ENCODE measurements at regions not wholly inside any gene's neighbourhood (a gene's known extent, or its start where the extent isn't known, plus 50 kb on each side); places are given as distances from the start of the nearest gene placed in this dataset.

DNA sequence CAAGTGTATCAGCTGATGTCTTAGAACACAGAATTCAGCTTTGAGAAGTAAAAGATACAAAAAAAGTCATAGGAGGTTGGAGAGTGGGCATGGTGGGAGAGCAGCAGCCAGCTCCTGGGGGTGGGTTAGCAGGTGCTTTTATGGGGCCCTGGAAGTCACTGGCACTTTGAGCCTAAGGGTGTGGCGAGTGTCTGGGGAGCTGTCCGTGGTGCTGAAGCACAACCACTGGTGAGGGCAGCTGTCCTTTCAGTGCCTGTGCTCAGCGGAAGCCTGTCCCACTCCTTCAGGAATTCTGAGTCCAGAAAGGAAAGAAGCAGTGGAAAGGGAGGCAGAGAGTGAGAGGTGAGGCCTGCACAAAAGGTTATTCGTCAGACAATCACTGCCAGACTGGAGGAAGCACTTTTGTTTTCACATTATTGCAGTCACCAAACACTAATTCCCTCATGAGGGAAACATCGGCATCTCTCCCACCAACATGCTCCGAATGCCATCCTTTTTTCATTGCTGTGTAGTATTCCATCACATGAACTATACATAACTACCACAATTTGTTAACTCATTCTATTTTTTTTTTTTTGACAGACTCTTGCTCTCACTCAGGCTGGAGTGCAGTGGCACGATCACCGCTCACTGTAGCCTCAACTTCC, 59.4 kb upstream of the RAPGEF1 start:
- no peak overlapping the region for H3K27ac Mint-ChIP-seq
- CTCF ChIA-PET: interaction anchor here (0.8 to 1.1 kb wide), 4 partner anchors 11 to 460 kb away, joined by 3 read pairs; no protein-coding TSS in a partner anchor
- POLR2A ChIA-PET: interaction anchor here (0.5 kb wide), 1 partner anchor 84 kb away, joined by 3 read pairs; no protein-coding TSS in a partner anchor
- TF ChIP-seq, protein P1, sequence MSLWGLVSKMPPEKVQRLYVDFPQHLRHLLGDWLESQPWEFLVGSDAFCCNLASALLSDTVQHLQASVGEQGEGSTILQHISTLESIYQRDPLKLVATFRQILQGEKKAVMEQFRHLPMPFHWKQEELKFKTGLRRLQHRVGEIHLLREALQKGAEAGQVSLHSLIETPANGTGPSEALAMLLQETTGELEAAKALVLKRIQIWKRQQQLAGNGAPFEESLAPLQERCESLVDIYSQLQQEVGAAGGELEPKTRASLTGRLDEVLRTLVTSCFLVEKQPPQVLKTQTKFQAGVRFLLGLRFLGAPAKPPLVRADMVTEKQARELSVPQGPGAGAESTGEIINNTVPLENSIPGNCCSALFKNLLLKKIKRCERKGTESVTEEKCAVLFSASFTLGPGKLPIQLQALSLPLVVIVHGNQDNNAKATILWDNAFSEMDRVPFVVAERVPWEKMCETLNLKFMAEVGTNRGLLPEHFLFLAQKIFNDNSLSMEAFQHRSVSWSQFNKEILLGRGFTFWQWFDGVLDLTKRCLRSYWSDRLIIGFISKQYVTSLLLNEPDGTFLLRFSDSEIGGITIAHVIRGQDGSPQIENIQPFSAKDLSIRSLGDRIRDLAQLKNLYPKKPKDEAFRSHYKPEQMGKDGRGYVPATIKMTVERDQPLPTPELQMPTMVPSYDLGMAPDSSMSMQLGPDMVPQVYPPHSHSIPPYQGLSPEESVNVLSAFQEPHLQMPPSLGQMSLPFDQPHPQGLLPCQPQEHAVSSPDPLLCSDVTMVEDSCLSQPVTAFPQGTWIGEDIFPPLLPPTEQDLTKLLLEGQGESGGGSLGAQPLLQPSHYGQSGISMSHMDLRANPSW (CRISPR knock-in tag; conservative IDR thresholded peaks at IDR 0.05; ENCODE audit: low read depth): no peak
- TF ChIP-seq KAT7 (CRISPR knock-in tag; IDR thresholded peaks at IDR 0.05; ENCODE audit: borderline replicate concordance): no peak
- no peak for TF ChIP-seq JAZF1 (CRISPR knock-in tag; IDR thresholded peaks at IDR 0.05)
- TF ChIP-seq MYBL2 (CRISPR knock-in tag; IDR thresholded peaks at IDR 0.05): peak; percentile 49; the same call in 1 of the 2 replicates
- TF ChIP-seq, protein P2, sequence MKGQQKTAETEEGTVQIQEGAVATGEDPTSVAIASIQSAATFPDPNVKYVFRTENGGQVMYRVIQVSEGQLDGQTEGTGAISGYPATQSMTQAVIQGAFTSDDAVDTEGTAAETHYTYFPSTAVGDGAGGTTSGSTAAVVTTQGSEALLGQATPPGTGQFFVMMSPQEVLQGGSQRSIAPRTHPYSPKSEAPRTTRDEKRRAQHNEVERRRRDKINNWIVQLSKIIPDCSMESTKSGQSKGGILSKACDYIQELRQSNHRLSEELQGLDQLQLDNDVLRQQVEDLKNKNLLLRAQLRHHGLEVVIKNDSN (CRISPR knock-in tag; IDR thresholded peaks at IDR 0.05): peak; percentile 73; the same call in 1 of the 2 replicates
- no peak for TF ChIP-seq NR2C2 (CRISPR knock-in tag; IDR thresholded peaks at IDR 0.05)
- no peak for TF ChIP-seq ZNF416 (CRISPR knock-in tag; IDR thresholded peaks at IDR 0.05)
- no peak; the same call in 1 of the 2 replicates for TF ChIP-seq ESRRA (CRISPR knock-in tag; IDR thresholded peaks at IDR 0.05; ENCODE audit: borderline replicate concordance)
- TF ChIP-seq, protein P3, sequence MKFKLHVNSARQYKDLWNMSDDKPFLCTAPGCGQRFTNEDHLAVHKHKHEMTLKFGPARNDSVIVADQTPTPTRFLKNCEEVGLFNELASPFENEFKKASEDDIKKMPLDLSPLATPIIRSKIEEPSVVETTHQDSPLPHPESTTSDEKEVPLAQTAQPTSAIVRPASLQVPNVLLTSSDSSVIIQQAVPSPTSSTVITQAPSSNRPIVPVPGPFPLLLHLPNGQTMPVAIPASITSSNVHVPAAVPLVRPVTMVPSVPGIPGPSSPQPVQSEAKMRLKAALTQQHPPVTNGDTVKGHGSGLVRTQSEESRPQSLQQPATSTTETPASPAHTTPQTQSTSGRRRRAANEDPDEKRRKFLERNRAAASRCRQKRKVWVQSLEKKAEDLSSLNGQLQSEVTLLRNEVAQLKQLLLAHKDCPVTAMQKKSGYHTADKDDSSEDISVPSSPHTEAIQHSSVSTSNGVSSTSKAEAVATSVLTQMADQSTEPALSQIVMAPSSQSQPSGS (CRISPR knock-in tag; IDR thresholded peaks at IDR 0.05; ENCODE audit: borderline replicate concordance, low read depth): no peak
- TF ChIP-seq, protein P4, sequence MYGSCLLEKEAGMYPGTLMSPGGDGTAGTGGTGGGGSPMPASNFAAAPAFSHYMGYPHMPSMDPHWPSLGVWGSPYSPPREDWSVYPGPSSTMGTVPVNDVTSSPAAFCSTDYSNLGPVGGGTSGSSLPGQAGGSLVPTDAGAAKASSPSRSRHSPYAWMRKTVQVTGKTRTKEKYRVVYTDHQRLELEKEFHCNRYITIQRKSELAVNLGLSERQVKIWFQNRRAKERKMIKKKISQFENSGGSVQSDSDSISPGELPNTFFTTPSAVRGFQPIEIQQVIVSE (CRISPR knock-in tag; IDR thresholded peaks at IDR 0.05; ENCODE audit: borderline replicate concordance): no peak
- TF ChIP-seq, protein P5, sequence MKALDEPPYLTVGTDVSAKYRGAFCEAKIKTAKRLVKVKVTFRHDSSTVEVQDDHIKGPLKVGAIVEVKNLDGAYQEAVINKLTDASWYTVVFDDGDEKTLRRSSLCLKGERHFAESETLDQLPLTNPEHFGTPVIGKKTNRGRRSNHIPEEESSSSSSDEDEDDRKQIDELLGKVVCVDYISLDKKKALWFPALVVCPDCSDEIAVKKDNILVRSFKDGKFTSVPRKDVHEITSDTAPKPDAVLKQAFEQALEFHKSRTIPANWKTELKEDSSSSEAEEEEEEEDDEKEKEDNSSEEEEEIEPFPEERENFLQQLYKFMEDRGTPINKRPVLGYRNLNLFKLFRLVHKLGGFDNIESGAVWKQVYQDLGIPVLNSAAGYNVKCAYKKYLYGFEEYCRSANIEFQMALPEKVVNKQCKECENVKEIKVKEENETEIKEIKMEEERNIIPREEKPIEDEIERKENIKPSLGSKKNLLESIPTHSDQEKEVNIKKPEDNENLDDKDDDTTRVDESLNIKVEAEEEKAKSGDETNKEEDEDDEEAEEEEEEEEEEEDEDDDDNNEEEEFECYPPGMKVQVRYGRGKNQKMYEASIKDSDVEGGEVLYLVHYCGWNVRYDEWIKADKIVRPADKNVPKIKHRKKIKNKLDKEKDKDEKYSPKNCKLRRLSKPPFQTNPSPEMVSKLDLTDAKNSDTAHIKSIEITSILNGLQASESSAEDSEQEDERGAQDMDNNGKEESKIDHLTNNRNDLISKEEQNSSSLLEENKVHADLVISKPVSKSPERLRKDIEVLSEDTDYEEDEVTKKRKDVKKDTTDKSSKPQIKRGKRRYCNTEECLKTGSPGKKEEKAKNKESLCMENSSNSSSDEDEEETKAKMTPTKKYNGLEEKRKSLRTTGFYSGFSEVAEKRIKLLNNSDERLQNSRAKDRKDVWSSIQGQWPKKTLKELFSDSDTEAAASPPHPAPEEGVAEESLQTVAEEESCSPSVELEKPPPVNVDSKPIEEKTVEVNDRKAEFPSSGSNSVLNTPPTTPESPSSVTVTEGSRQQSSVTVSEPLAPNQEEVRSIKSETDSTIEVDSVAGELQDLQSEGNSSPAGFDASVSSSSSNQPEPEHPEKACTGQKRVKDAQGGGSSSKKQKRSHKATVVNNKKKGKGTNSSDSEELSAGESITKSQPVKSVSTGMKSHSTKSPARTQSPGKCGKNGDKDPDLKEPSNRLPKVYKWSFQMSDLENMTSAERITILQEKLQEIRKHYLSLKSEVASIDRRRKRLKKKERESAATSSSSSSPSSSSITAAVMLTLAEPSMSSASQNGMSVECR (CRISPR knock-in tag; IDR thresholded peaks at IDR 0.05; ENCODE audit: borderline replicate concordance): peak; percentile 94
- TF ChIP-seq, protein P6, sequence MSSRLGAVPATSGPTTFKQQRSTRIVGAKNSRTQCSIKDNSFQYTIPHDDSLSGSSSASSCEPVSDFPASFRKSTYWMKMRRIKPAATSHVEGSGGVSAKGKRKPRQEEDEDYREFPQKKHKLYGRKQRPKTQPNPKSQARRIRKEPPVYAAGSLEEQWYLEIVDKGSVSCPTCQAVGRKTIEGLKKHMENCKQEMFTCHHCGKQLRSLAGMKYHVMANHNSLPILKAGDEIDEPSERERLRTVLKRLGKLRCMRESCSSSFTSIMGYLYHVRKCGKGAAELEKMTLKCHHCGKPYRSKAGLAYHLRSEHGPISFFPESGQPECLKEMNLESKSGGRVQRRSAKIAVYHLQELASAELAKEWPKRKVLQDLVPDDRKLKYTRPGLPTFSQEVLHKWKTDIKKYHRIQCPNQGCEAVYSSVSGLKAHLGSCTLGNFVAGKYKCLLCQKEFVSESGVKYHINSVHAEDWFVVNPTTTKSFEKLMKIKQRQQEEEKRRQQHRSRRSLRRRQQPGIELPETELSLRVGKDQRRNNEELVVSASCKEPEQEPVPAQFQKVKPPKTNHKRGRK (CRISPR knock-in tag; IDR thresholded peaks at IDR 0.05; ENCODE audit: borderline replicate concordance): no peak
- TF ChIP-seq, protein P7, sequence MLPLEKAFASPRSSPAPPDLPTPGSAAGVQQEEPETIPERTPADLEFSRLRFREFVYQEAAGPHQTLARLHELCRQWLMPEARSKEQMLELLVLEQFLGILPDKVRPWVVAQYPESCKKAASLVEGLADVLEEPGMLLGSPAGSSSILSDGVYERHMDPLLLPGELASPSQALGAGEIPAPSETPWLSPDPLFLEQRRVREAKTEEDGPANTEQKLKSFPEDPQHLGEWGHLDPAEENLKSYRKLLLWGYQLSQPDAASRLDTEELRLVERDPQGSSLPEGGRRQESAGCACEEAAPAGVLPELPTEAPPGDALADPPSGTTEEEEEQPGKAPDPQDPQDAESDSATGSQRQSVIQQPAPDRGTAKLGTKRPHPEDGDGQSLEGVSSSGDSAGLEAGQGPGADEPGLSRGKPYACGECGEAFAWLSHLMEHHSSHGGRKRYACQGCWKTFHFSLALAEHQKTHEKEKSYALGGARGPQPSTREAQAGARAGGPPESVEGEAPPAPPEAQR (CRISPR knock-in tag; IDR thresholded peaks at IDR 0.05): no peak
- TF ChIP-seq, protein P8, sequence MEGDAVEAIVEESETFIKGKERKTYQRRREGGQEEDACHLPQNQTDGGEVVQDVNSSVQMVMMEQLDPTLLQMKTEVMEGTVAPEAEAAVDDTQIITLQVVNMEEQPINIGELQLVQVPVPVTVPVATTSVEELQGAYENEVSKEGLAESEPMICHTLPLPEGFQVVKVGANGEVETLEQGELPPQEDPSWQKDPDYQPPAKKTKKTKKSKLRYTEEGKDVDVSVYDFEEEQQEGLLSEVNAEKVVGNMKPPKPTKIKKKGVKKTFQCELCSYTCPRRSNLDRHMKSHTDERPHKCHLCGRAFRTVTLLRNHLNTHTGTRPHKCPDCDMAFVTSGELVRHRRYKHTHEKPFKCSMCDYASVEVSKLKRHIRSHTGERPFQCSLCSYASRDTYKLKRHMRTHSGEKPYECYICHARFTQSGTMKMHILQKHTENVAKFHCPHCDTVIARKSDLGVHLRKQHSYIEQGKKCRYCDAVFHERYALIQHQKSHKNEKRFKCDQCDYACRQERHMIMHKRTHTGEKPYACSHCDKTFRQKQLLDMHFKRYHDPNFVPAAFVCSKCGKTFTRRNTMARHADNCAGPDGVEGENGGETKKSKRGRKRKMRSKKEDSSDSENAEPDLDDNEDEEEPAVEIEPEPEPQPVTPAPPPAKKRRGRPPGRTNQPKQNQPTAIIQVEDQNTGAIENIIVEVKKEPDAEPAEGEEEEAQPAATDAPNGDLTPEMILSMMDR (IDR thresholded peaks at IDR 0.05): no peak
- no peak for TF ChIP-seq NR1H2 (CRISPR knock-in tag; IDR thresholded peaks at IDR 0.05)
- TF ChIP-seq, protein P9, sequence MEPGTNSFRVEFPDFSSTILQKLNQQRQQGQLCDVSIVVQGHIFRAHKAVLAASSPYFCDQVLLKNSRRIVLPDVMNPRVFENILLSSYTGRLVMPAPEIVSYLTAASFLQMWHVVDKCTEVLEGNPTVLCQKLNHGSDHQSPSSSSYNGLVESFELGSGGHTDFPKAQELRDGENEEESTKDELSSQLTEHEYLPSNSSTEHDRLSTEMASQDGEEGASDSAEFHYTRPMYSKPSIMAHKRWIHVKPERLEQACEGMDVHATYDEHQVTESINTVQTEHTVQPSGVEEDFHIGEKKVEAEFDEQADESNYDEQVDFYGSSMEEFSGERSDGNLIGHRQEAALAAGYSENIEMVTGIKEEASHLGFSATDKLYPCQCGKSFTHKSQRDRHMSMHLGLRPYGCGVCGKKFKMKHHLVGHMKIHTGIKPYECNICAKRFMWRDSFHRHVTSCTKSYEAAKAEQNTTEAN (CRISPR knock-in tag; IDR thresholded peaks at IDR 0.05): peak; percentile 36; the same call in 1 of the 2 replicates

More for the DNA sequence above, 59.4 kb upstream of the RAPGEF1 start:
- Mint-ChIP-seq H3K27me3 (ENCODE audit: low read depth) (no peaks in the 10 kb centered on the region), H3K4me1 (peaks cover 11% of the 10 kb centered on the region), H3K9me3 (peaks cover 5% of the 10 kb centered on the region; the same call in 1 of the 2 replicates), H3K36me3 (no peaks in the 10 kb centered on the region), H3K4me3 (no peak overlapping the region)
- DNase-seq (ENCODE audit: low spot score) (peak; percentile 82), ATAC-seq (peak; percentile 78)

Measured in WTC11 (cell line).